MCF 10A (cell line): ENCODE measurements at regions not wholly inside any gene's neighbourhood (a gene's known extent, or its start where the extent isn't known, plus 50 kb on each side); places are given as distances from the start of the nearest gene placed in this dataset.
"Not testable (repeated sequence)": the region's sequence is repeated elsewhere in the genome, so short reads cannot be mapped to it uniquely, and the experiment has no call there.

Experiments
- BruUV-seq: library from RNA; stranded (reverse); fragments of 400-500 nt; replicated peaks from 2 replicates; lab custom pipeline; 2021; lab: Mats Ljungman, UMichigan
- CTCF ChIA-PET: fragments of 300-600 bp; sonication (Branson Sonifier 250); formaldehyde crosslinking; extraction: SDS; loops from one replicate; lab custom pipeline; 2021; ENCODE audit warnings: antibody characterized with exemption, inconsistent platforms; lab: Yijun Ruan, JAX
- POLR2A ChIA-PET: fragments of 300-600, 350-650 bp; sonication (Branson Sonifier 250); formaldehyde crosslinking; extraction: SDS; loops from one replicate; lab custom pipeline; 2020; ENCODE audit warnings: antibody characterized with exemption, inconsistent platforms; lab: Yijun Ruan, JAX
- DNase-seq: peaks from one replicate; pipeline ENCODE4 v3.0.0-alpha.2; 2018; ENCODE audit not compliant: unreplicated experiment
- H3K27ac Mint-ChIP-seq: one replicate; pipeline ENCODE4 v1.8.0; 2022; ENCODE audit warnings: mild to moderate bottlenecking, low read depth, mixed read lengths; ENCODE audit not compliant: unreplicated experiment
- H3K27me3 Mint-ChIP-seq: one replicate; pipeline ENCODE4 v1.8.0; 2022; ENCODE audit warnings: mixed read lengths; ENCODE audit not compliant: insufficient read depth, unreplicated experiment
- H3K36me3 Mint-ChIP-seq: one replicate; pipeline ENCODE4 v1.8.0; 2022; ENCODE audit warnings: mild to moderate bottlenecking, moderate library complexity, mixed read lengths; ENCODE audit not compliant: insufficient read depth, unreplicated experiment
- H3K4me1 Mint-ChIP-seq: one replicate; pipeline ENCODE4 v1.8.0; 2022; ENCODE audit warnings: mixed read lengths; ENCODE audit not compliant: insufficient read depth, unreplicated experiment
- H3K4me3 Mint-ChIP-seq: one replicate; pipeline ENCODE4 v1.8.0; 2022; ENCODE audit warnings: mild to moderate bottlenecking, moderate library complexity, mixed read lengths; ENCODE audit not compliant: unreplicated experiment
- H3K9me3 Mint-ChIP-seq: one replicate; pipeline ENCODE4 v1.8.0; 2022; ENCODE audit warnings: mixed read lengths; ENCODE audit not compliant: unreplicated experiment
- intact Hi-C: fragments of 100-400 bp; cut with micrococcal nuclease; formaldehyde crosslinking; loops from 2 replicates; pipeline ENCODE4 v1.14.1; 2022
- TF ChIP-seq, protein P1 (sequence below): fragments of 200-600 bp; IDR thresholded peaks from one replicate; pipeline ENCODE4 v1.8.0; 2022; ENCODE audit warnings: antibody characterized with exemption, mild to moderate bottlenecking; ENCODE audit not compliant: unreplicated experiment

DNA sequence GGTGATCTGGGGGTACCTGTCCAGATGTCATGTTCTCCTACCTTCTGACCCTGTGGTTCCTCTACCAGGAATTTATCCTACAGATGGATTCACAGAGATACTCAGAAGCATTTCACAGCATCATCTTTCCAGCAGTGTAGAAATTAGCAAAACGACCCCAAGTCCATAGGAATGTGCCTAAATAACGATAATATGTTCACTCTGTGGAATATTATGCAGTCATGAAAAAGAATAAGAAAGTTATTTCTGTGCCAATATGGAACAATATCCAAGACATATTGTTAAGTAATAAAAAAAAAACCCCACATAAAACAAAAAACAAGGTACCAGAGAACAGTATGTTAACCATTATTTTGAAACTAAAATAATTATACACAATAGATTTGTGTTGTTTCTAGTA lies 123.8 kb upstream of the SDK1 start:
- ChIA-PET POLR2A (interaction anchor here (0.6 kb wide), 1 partner anchor 280 kb away, joined by 3 read pairs; no protein-coding TSS in a partner anchor), CTCF (interaction anchor here (1.1 kb wide), 1 partner anchor 10 kb away, joined by 4 read pairs; no protein-coding TSS in a partner anchor)
- Mint-ChIP-seq H3K4me1 (no peaks in the 10 kb centered on the region), H3K27me3 (peaks cover 24% of the 10 kb centered on the region), H3K27ac (no peak overlapping the region), H3K4me3 (no peak overlapping the region), H3K9me3 (no peaks in the 10 kb centered on the region), H3K36me3 (no peaks in the 10 kb centered on the region)
- no peak for DNase-seq
- intact Hi-C loops, result no loop called here
- TF ChIP-seq, protein P1, sequence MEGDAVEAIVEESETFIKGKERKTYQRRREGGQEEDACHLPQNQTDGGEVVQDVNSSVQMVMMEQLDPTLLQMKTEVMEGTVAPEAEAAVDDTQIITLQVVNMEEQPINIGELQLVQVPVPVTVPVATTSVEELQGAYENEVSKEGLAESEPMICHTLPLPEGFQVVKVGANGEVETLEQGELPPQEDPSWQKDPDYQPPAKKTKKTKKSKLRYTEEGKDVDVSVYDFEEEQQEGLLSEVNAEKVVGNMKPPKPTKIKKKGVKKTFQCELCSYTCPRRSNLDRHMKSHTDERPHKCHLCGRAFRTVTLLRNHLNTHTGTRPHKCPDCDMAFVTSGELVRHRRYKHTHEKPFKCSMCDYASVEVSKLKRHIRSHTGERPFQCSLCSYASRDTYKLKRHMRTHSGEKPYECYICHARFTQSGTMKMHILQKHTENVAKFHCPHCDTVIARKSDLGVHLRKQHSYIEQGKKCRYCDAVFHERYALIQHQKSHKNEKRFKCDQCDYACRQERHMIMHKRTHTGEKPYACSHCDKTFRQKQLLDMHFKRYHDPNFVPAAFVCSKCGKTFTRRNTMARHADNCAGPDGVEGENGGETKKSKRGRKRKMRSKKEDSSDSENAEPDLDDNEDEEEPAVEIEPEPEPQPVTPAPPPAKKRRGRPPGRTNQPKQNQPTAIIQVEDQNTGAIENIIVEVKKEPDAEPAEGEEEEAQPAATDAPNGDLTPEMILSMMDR, result no peak
- BruUV-seq, result no TSS peak

DNA sequence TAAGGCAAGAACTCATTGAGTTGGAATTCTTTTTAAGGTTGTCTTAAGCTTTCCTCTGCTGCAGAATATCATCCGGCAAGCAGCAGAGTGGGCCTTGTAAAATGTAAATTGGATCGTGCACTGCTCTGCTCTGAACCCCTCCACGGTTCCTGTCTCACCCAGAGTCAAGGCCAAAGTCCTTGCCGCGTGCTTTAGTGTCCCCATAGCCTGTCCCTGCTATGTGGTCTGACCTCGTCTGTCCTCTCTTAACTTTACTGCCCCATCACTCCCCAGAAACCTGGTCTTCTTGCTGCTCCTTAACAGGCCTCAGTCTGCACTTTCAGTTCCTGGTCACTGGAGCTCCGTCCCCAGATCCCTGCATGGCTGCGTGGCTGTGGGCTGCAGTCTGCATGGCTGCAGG lies 121.6 kb upstream of the SDK1 start:
- intact Hi-C loops, result no loop called here
- TF ChIP-seq, protein P1, result no peak
- ChIA-PET CTCF (interaction anchor here (0.6 to 1.0 kb wide), 3 partner anchors 21 to 315 kb away, joined by 3 read pairs; no protein-coding TSS in a partner anchor), POLR2A (interaction anchor here (0.7 to 0.9 kb wide), 2 partner anchors 9 to 743 kb away, joined by 3 read pairs; no protein-coding TSS in a partner anchor)
- no TSS peak for BruUV-seq
- no peaks in the 10 kb centered on the region for H3K9me3 Mint-ChIP-seq
- H3K36me3 Mint-ChIP-seq, result no peaks in the 10 kb centered on the region
- no peak for DNase-seq
- no peak overlapping the region for H3K27ac Mint-ChIP-seq
- H3K4me1 Mint-ChIP-seq, result no peaks in the 10 kb centered on the region
- no peak overlapping the region for H3K4me3 Mint-ChIP-seq
- peaks cover 10% of the 10 kb centered on the region for H3K27me3 Mint-ChIP-seq

DNA sequence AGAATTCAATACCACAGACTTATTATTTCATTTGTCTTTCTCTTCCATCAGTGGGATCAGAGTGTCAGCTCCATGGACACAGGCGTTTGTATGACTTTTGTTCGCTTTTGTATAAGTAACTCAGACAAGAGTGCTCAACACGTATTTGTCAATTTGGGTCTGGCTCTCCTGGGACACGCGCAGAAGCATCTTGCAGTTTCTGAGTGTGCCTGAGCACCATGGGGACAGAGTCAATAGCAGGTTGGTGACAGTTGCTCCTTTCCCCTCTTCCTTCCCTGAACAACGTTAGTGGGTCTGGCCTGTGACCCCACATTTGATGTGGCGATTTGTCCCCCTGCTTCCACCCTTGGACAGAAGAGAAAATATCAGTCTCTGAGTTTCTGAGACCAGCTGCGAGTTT lies 120.4 kb upstream of the SDK1 start:
- Mint-ChIP-seq H3K27me3 (peaks cover 10% of the 10 kb centered on the region), H3K4me3 (no peak overlapping the region), H3K9me3 (no peaks in the 10 kb centered on the region), H3K36me3 (no peaks in the 10 kb centered on the region), H3K27ac (no peak overlapping the region), H3K4me1 (no peaks in the 10 kb centered on the region)
- no peak for DNase-seq
- BruUV-seq, result no TSS peak
- intact Hi-C loops, result no loop called here
- POLR2A ChIA-PET, result no interaction called here
- CTCF ChIA-PET, result no interaction called here
- TF ChIP-seq, protein P1, result no peak

DNA sequence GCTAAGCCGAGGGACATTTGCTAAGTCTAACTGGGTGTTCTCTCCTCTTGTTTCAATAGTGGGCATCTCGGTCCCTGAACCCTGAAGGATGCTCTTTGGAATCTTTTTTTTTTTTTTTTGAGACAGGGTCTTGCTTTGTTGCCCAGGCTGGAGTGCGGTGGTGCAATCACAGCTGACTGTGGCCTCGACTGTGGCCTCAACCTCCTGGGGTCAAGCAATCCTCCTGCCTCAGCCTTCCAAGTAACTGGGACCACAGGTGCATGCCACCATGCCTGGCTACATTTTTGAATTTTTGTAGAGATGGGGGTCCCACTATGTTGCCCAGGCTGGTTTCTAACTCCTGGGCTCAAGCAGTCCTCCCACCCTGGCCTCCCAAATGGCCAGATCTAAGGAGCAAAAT lies 119.0 kb upstream of the SDK1 start:
- H3K4me3 Mint-ChIP-seq, BruUV-seq, DNase-seq, H3K27ac Mint-ChIP-seq, intact Hi-C loops, POLR2A ChIA-PET, H3K9me3 Mint-ChIP-seq, CTCF ChIA-PET, H3K36me3 Mint-ChIP-seq, H3K4me1 Mint-ChIP-seq: not testable (repeated sequence)
- H3K27me3 Mint-ChIP-seq, result peaks cover 10% of the 10 kb centered on the region
